ENCODE measurements at regions not wholly inside any gene's neighbourhood (a gene's known extent, or its start where the extent isn't known, plus 50 kb on each side); places are given as distances from the start of the nearest gene placed in this dataset.

- no peak for TF ChIP-seq CTCF (IDR thresholded peaks at IDR 0.05)
- no peak for TF ChIP-seq CBFB (CRISPR knock-in tag; IDR thresholded peaks at IDR 0.05; ENCODE audit: low read depth)
- no peak for TF ChIP-seq FOXK1 (CRISPR knock-in tag; IDR thresholded peaks at IDR 0.05)
- TF ChIP-seq TEAD4 (CRISPR knock-in tag; IDR thresholded peaks at IDR 0.05) = no peak
- TF ChIP-seq NR1H2 (CRISPR knock-in tag; IDR thresholded peaks at IDR 0.05) = no peak
- no peak for TF ChIP-seq ELF4 (CRISPR knock-in tag; IDR thresholded peaks at IDR 0.05; ENCODE audit: low read depth)
- TF ChIP-seq FOXP4 (CRISPR knock-in tag; IDR thresholded peaks at IDR 0.05) = no peak
- no peak for TF ChIP-seq ATF3 (CRISPR knock-in tag; conservative IDR thresholded peaks at IDR 0.05)
- no peak for TF ChIP-seq USF2 (CRISPR knock-in tag; IDR thresholded peaks at IDR 0.05)
- no peak for TF ChIP-seq IRF1 (CRISPR knock-in tag; IDR thresholded peaks at IDR 0.05)
- no peak for TF ChIP-seq ZBTB43 (CRISPR knock-in tag; IDR thresholded peaks at IDR 0.05)
Observed at GRCh38 chr3:22952860-22953259, 250.3 kb upstream of the UBE2E2 start.

Data from WTC11 (cell line).